SK-MEL-5 (cell line): ENCODE measurements at regions not wholly inside any gene's neighbourhood (a gene's known extent, or its start where the extent isn't known, plus 50 kb on each side); places are given as distances from the start of the nearest gene placed in this dataset.

Experiments used
- DNase-seq: peaks from one replicate; pipeline ENCODE4 v3.0.0-alpha.2; 2016; ENCODE audit warnings: low read depth, low spot score
- in situ Hi-C: cut with HindIII; loops from 2 replicates; pipeline ENCODE4 v1.10.0; 2016; ENCODE audit warnings: low sequenced_read_pairs, high pct_unique_total_duplicates, low pct_unique_long_range_greater_than_20kb

DNA sequence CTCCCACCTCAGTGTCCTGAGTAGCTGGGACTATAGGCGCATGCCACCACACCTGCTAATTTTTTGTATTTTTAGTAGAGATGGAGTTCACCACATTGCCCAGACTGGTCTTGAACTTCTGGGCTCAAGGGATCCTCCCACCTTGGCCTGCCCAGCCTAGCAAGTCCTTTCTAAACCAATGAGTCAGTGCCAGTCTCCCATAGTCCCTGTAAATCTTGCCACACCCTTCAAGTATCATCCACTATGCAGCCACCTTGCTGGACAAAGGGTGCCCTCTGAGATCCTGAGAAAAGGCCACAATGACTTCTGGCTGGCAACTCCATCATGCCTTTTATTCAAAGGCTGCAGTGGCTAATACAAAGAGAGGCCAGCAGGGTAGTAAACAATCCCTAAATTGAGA, 184.0 kb downstream of the ABHD5 start:
- in situ Hi-C loops: no loop called here
- no peak for DNase-seq

DNA sequence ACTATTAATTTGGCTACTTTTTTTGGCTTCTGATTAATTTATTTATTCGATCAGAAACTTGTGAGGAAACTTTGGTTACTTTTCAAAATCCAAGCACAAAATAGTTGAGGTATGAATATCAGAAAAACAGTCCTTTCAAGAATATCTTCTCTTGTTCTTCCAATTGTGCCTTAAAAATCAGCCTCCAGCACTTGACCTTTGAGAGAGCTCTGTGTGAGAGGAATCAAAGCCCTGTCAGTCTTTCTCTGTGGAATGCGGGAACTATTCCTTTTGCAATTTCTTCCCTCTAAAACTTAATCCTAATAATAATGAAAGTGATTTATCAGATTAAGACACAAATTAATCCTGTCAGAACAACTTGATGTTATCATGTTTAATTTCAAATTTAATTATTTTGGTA, 185.9 kb downstream of the ABHD5 start:
- in situ Hi-C loops: no loop called here

DNA sequence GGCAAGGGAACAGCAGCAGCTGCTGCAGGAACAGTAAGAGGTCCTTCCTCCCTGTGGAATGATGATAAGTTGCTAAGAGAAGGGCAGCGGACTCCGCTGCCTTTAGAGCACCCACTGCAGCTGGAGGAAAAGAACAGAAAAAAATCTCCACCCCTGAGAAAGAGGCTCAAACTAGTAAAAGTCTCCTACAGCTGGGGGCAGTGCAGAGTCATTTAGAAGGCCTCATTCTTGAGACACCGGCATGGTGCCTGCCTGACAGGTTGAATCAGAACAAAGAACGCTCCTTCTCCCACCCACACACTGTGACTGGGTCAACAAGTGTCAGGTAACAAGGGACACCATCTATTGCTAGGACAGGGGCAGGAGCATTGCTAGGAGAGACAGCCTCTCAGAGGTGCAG, 188.4 kb downstream of the ABHD5 start:
- in situ Hi-C loops: no loop called here
- DNase-seq: peak; percentile 64

More for the DNA sequence above, 185.9 kb downstream of the ABHD5 start:
- DNase-seq: peak; percentile 26

- in situ Hi-C loops: no loop called here
- DNase-seq: no peak
Measured at GRCh38 chr3:43882976-43883680, 192.4 kb downstream of the ABHD5 start.

DNA sequence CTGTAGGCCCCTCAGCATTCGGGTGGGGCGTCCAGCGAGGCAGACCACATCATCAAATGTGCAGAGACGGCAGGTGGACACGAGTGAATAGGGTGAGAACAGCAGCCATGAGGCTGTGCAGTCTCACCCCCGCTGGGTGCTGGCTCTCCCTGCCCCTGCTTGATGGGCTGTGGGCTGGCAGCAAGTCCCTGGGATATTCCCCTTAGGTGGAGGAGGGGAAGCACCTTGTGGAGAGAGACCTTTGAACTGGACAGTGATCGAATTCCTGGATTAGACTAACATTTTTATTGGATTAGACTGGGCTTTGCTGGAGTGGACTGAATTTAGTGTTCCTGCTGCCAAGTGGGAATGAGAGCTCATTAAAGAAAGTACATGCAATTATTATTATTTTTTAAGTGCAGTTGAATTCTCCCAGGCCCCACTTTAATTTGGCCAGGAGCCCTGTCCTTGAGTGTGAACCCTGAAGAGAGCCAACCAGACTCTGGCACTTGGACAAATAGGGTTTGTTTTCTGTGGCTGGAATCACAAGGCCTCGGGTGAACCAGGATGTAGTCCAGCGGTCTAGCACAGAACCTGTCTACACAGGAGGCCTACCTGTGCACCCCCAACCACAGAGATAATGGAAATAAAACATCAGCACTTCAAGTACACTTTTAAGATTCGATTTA, 193.1 kb downstream of the ABHD5 start:
- no peak for DNase-seq
- in situ Hi-C loops: no loop called here

DNA sequence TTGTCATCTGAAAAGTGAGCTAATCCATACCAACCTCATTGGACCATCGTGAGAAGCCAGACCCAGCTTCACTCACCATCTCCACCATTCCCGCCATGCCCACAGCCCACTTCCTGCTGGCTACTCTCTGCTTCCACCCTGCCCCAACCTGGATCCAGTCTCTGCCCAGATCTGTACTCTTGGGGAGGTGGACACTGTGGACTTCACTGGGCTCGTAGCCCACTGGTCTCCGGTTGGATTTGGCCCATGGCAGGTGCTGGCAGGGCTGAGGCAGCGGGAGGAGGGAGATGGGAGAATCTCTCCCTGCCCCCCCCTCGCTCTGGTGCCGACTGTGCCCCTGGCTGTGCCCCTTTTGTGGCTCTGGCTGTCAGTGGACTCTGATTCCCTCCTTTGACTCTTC, 193.8 kb downstream of the ABHD5 start:
- DNase-seq: no peak
- in situ Hi-C loops: no loop called here

DNA sequence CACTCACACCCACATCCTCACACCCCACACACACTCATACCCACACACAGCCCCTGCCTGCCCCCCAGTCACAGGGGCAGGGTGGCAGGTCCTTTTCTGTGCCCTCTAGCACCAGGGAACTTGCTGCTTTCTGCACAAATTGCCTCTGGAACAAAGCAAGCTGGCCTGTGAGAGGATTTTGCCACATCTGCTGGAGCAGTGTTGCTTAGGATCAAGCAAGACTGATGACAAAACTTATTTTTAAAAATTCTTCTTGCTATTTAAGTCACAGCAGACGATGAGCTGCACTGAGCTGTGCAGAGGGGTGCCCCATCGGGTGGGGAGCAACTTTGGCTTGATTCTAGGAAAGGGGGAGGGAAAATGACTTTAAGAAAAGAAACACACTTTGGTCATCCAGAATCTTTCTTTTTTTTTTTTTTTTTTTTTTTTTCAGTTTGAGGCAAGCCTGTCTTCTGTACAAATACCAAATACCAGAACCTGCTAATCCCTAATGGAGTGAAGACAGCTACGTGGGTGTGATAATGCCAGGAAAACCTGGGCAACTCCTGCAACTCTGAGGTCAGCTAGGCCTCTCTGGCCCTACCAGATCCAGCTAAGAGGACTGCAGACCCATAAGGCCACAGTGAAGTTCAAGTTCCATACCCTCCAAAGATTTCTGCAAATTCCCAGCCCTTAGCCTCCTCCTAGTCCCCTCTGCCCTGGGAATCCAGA, 195.3 kb downstream of the ABHD5 start:
- in situ Hi-C loops: no loop called here
- no peak for DNase-seq

- in situ Hi-C loops: no loop called here
- DNase-seq: no peak
Measured at GRCh38 chr3:43892061-43892460, 201.3 kb downstream of the ABHD5 start.

DNA sequence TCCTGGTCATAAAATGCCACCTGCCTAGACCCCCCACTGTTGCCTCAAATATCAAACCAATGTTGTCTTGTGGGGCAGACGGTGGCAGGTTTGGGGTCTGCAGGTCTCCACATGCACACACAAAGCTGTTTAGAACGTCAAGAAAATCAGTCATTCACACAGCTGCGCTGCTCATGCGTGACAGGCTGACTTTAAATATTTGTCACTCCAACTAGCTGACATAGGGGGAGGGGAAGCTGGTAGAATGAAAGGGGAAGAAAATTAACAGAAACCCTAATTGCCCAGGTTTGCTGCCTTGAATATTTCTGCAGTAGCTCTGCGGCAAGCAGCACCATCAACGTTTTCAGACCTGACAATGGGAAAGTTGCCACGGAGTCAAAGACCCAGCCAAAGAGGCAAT, 201.8 kb downstream of the ABHD5 start:
- no peak for DNase-seq
- in situ Hi-C loops: no loop called here

DNA sequence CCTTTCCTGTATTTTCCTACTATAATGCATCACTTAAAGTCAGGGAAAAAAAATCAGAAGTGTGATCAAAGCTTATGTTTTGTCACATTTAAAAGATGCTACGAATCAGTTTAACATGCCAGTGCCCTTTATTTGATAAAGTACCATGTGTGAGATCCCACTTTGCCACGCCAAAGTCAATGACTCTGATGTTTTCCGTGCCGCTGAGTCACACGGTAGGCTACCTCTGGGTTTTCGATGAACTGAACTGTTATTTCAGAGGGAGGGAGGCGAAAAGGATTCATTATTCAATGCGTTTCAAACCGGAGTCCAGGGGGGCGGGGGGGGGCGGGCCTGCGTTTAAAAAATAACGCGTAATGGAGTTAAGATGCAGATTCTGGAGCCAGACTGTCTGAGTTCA, 203.0 kb downstream of the ABHD5 start:
- no peak for DNase-seq
- in situ Hi-C loops: no loop called here

GRCh38 chr3:43894176-43895049, 203.7 kb downstream of the ABHD5 start:
- in situ Hi-C loops: no loop called here
- DNase-seq: no peak

DNA sequence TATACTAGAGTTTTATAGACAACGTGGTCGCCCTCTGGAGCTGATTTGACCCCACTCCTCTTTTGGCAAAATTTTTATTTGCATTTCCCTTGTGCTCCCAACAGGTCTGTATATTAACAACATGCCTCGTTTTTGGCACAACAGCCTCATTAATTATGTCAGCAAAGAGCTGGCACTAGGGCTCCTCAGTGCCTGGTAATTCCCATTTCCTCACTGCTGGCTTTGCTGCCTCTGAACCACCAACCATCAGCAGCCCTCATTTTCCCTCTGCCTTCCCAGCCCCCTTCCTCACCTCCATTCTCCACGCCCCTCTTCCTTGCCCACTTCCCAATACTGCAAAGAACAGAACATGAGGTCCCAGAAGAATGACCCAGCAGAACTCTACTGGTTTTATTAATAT, 204.8 kb downstream of the ABHD5 start:
- DNase-seq: no peak
- in situ Hi-C loops: no loop called here

GRCh38 chr3:43902415-43902814, 211.7 kb downstream of the ABHD5 start:
- in situ Hi-C loops: no loop called here
- DNase-seq: peak; percentile 60

DNA sequence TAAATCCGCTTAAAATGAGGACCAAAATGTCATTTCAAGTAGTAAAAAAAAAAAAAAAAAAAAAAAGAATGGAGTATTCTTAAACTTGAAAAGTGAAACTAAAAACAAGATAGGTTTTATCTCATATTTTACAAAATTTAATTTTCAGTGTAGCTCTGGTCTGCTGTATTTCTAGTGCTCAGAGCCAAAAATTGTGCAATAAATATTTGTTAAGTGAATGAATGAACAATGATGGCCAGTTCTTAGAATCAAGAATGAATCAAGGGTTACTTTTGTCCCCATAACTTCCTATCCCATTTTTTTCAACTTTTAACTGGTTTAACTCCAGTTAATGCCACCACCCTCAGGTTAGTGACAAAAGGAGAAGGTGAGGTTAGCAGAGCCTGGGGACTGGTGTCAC, 214.4 kb downstream of the ABHD5 start:
- no peak for DNase-seq
- in situ Hi-C loops: no loop called here

GRCh38 chr3:43906849-43907507, 216.2 kb downstream of the ABHD5 start:
- DNase-seq: no peak
- in situ Hi-C loops: no loop called here

DNA sequence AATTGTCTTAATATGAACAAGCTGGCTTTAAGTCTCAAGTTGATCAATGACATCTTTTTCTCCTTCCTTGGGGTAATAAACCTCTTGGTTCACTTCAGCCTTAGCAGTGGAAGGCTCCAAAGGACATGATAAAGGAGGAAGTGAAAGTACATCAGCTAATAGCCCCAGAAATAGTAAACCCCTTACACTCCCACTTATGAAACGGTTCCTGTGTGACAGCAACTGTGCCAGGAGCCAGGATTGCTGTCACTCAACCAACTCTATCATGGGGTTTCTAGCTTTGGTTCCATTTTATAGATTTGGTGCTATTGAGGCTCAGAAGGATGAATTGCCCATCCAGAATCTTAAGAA, 216.7 kb downstream of the ABHD5 start:
- DNase-seq: no peak
- in situ Hi-C loops: no loop called here

DNA sequence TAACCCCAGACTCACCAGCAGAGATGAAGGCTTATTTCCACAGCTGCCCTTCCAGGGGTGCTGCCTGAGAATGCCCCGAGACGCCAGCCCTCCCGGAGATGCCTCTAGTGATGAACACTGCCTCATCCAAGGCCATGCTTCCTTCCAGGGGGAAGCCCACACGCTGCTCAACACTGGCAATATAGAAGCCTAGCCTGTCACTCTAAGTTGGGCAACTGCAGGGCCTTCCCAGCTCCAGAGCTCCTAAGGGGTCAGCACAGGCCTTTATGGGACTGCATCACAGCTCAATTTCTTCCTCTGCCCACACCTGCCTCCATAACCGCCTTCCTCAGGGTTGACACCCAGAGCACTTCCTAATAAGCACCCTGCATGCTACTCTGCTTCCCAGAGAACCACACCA, 217.7 kb downstream of the ABHD5 start:
- no peak for DNase-seq
- in situ Hi-C loops: no loop called here

- in situ Hi-C loops: no loop called here
- no peak for DNase-seq
Measured at GRCh38 chr3:43909149-43909548, 218.4 kb downstream of the ABHD5 start.
